ENCODE measurements at regions not wholly inside any gene's neighbourhood (a gene's known extent, or its start where the extent isn't known, plus 50 kb on each side); places are given as distances from the start of the nearest gene placed in this dataset.

DNA sequence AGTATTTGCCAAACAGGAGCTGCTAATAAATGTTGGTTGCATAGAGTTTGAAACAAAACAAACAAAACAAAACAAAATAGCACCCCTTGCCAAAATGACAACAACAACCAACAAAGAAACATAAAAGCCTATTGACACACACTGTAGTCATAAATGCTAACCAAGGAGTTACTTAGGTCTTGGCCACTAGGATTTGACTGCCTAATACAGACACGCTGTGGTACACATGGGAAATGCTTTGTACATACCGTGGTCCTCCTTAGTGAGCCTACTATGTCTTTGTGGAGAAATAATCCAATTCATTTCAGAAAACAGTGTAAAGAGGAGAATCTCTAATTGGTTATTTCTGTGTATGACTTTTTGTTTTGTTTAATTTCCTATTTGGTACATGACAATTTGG is 53.2 kb upstream of the MTPN start:
- TF ChIP-seq, protein P1, sequence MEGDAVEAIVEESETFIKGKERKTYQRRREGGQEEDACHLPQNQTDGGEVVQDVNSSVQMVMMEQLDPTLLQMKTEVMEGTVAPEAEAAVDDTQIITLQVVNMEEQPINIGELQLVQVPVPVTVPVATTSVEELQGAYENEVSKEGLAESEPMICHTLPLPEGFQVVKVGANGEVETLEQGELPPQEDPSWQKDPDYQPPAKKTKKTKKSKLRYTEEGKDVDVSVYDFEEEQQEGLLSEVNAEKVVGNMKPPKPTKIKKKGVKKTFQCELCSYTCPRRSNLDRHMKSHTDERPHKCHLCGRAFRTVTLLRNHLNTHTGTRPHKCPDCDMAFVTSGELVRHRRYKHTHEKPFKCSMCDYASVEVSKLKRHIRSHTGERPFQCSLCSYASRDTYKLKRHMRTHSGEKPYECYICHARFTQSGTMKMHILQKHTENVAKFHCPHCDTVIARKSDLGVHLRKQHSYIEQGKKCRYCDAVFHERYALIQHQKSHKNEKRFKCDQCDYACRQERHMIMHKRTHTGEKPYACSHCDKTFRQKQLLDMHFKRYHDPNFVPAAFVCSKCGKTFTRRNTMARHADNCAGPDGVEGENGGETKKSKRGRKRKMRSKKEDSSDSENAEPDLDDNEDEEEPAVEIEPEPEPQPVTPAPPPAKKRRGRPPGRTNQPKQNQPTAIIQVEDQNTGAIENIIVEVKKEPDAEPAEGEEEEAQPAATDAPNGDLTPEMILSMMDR (IDR thresholded peaks at IDR 0.05; ENCODE audit: low read length), result no peak
- no peak for TF ChIP-seq EZH2 (IDR thresholded peaks at IDR 0.05; ENCODE audit: borderline replicate concordance, low read length)

Data from OCI-LY1 (cell line).